Body of pancreas (tissue), 4 donors: ENCODE measurements at regions not wholly inside any gene's neighbourhood (a gene's known extent, or its start where the extent isn't known, plus 50 kb on each side); places are given as distances from the start of the nearest gene placed in this dataset.

Experiments used
- POLR2A ChIP-seq, 3 donors: fragments of 450-650 bp; IDR thresholded peaks; one replicate each; pipeline ENCODE4 v1.6.1; 2016; ENCODE audit warnings: antibody characterized with exemption in 3 of 3, mild to moderate bottlenecking in 2 of 3
- TF ChIP-seq, protein P1 (sequence below), 7 experiments: fragments of 450-650 bp in 4 of 7; fragments of 200-600 bp in 3 of 7; sonication (generic) in 3 of 7; IDR thresholded peaks; one replicate each; pipeline ENCODE4 v1.5.1; 2016 to 2019; ENCODE audit warnings: antibody characterized with exemption in 7 of 7

- TF ChIP-seq, protein P1, sequence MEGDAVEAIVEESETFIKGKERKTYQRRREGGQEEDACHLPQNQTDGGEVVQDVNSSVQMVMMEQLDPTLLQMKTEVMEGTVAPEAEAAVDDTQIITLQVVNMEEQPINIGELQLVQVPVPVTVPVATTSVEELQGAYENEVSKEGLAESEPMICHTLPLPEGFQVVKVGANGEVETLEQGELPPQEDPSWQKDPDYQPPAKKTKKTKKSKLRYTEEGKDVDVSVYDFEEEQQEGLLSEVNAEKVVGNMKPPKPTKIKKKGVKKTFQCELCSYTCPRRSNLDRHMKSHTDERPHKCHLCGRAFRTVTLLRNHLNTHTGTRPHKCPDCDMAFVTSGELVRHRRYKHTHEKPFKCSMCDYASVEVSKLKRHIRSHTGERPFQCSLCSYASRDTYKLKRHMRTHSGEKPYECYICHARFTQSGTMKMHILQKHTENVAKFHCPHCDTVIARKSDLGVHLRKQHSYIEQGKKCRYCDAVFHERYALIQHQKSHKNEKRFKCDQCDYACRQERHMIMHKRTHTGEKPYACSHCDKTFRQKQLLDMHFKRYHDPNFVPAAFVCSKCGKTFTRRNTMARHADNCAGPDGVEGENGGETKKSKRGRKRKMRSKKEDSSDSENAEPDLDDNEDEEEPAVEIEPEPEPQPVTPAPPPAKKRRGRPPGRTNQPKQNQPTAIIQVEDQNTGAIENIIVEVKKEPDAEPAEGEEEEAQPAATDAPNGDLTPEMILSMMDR (IDR thresholded peaks at IDR 0.05): no peak
- no peak for TF ChIP-seq POLR2A (IDR thresholded peaks at IDR 0.05)
Observed at GRCh38 chr2:200217320-200217719, 89.2 kb upstream of the SPATS2L start.
